Left colon (tissue), 2 donors: ENCODE measurements at regions not wholly inside any gene's neighbourhood (a gene's known extent, or its start where the extent isn't known, plus 50 kb on each side); places are given as distances from the start of the nearest gene placed in this dataset.
"Not testable (repeated sequence)": the region's sequence is repeated elsewhere in the genome, so short reads cannot be mapped to it uniquely, and the experiment has no call there.

Experiments
- ATAC-seq: fragments of 200-7000 bp; cut with Tn5 transposase; one replicate; pipeline ENCODE4 v1.9.1; 2020; ENCODE audit warnings: mild to moderate bottlenecking, moderate library complexity
- DNase-seq, 2 donors: peaks; one replicate each; pipeline ENCODE4 v3.0.0-alpha.2; 2020
- intact Hi-C, 2 donors: fragments of 100-400 bp; cut with DNase I in 1 of 2; cut with micrococcal nuclease in 1 of 2; formaldehyde crosslinking; loops; one replicate each; pipeline versions ENCODE4 v1.11.2 to v1.14.0; 2022; cut with DNase I, micrococcal nuclease
- donor health status: DM: no; HTN: no; CAD: no.
- donor health status: DM: yes; HTN: yes; CAD: no.

- intact Hi-C loops, result no loop called here
- ATAC-seq, result no peak
Observed at GRCh38 chr1:229135773-229136172, 135.1 kb upstream of the RAB4A start.

GRCh38 chr1:229136822-229137221, 134.1 kb upstream of the RAB4A start:
- intact Hi-C loops, result no loop called here
- no peak for DNase-seq
- no peak for ATAC-seq

More at GRCh38 chr1:229135773-229136172, 135.1 kb upstream of the RAB4A start:
- no peak for DNase-seq

GRCh38 chr1:229137271-229137670, 133.6 kb upstream of the RAB4A start:
- intact Hi-C loops, result no loop called here
- ATAC-seq, result no peak
- no peak for DNase-seq

- DNase-seq (no peak), ATAC-seq (no peak)
- intact Hi-C loops, result no loop called here
Observed at GRCh38 chr1:229138058-229138457, 132.9 kb upstream of the RAB4A start.

- intact Hi-C loops, result no loop called here
Observed at GRCh38 chr1:229139331-229140118, 131.4 kb upstream of the RAB4A start.

GRCh38 chr1:229140119-229140396, 130.9 kb upstream of the RAB4A start:
- intact Hi-C loops, result no loop called here
- DNase-seq, result no peak
- ATAC-seq, result no peak

More at GRCh38 chr1:229139331-229140118, 131.4 kb upstream of the RAB4A start:
- DNase-seq (no peak), ATAC-seq (no peak)

- intact Hi-C loops, result no loop called here
- no peak for DNase-seq
- ATAC-seq, result no peak
Observed at GRCh38 chr1:229141271-229141670, 129.6 kb upstream of the RAB4A start.

GRCh38 chr1:229141689-229142377, 129.1 kb upstream of the RAB4A start:
- DNase-seq (no peak), ATAC-seq (no peak)
- intact Hi-C loops, result no loop called here

- no peak for DNase-seq
- ATAC-seq, result no peak
- intact Hi-C loops, result no loop called here
Observed at GRCh38 chr1:229142471-229142870, 128.4 kb upstream of the RAB4A start.

- no peak for DNase-seq
- ATAC-seq, result no peak
- intact Hi-C loops, result no loop called here
Observed at GRCh38 chr1:229146647-229147046, 124.3 kb upstream of the RAB4A start.

- DNase-seq, result no peak
- no peak for ATAC-seq
- intact Hi-C loops, result no loop called here
Observed at GRCh38 chr1:229147072-229147471, 123.8 kb upstream of the RAB4A start.

- DNase-seq (no peak), ATAC-seq (peak; percentile 61)
- intact Hi-C loops, result no loop called here
Observed at GRCh38 chr1:229148041-229148671, 122.8 kb upstream of the RAB4A start.

- intact Hi-C loops, result no loop called here
Observed at GRCh38 chr1:229148743-229149142, 122.2 kb upstream of the RAB4A start.

GRCh38 chr1:229149435-229149834, 121.5 kb upstream of the RAB4A start:
- no peak for DNase-seq
- intact Hi-C loops, result no loop called here
- no peak for ATAC-seq

More at GRCh38 chr1:229148743-229149142, 122.2 kb upstream of the RAB4A start:
- DNase-seq (no peak), ATAC-seq (no peak)

- no peak for ATAC-seq
- DNase-seq, result no peak
- intact Hi-C loops, result no loop called here
Observed at GRCh38 chr1:229150518-229150917, 120.4 kb upstream of the RAB4A start.

GRCh38 chr1:229151412-229151811, 119.5 kb upstream of the RAB4A start:
- DNase-seq, ATAC-seq: not testable (repeated sequence)

GRCh38 chr1:229152311-229152710, 118.6 kb upstream of the RAB4A start:
- intact Hi-C loops, result no loop called here
- DNase-seq (no peak), ATAC-seq (no peak)

More at GRCh38 chr1:229151412-229151811, 119.5 kb upstream of the RAB4A start:
- intact Hi-C loops, result not testable (repeated sequence)

- intact Hi-C loops, result no loop called here
- ATAC-seq, result no peak
- DNase-seq, result no peak
Observed at GRCh38 chr1:229153955-229154548, 116.9 kb upstream of the RAB4A start.

- DNase-seq, result no peak
- no peak for ATAC-seq
- intact Hi-C loops, result no loop called here
Observed at GRCh38 chr1:229154811-229155210, 116.1 kb upstream of the RAB4A start.

GRCh38 chr1:229155472-229155871, 115.4 kb upstream of the RAB4A start:
- ATAC-seq, result no peak
- intact Hi-C loops, result no loop called here
- no peak for DNase-seq
